Thoracic aorta (tissue), 2 donors: ENCODE measurements at regions not wholly inside any gene's neighbourhood (a gene's known extent, or its start where the extent isn't known, plus 50 kb on each side); places are given as distances from the start of the nearest gene placed in this dataset.

Experiments used
- ATAC-seq: fragments of 150-250 bp; one replicate; pipeline ENCODE4 v1.8.0; 2017; ENCODE audit warnings: low read depth; ENCODE audit not compliant: insufficient number of reproducible peaks, low FRiP score
- DNase-seq: peaks from one replicate; pipeline ENCODE4 v3.0.0-alpha.2; 2020; ENCODE audit warnings: low spot score
- H3K27ac ChIP-seq, 2 donors: fragments of 200-600 bp; sonication (generic); 1 replicate in 1 of 2; 2 replicates in 1 of 2; pipeline ENCODE4 v1.5.1; 2016; ENCODE audit warnings: mild to moderate bottlenecking in 2 of 2, moderate library complexity in 2 of 2
- H3K27me3 ChIP-seq: fragments of 200-600 bp; sonication (generic); replicated peaks from 2 replicates; pipeline ENCODE4 v1.6.0; 2016; ENCODE audit warnings: mild to moderate bottlenecking; ENCODE audit not compliant: insufficient read depth
- H3K36me3 ChIP-seq: fragments of 200-600 bp; sonication (generic); one replicate; pipeline ENCODE4 v1.5.1; 2016
- H3K4me1 ChIP-seq, 2 donors: fragments of 200-600 bp; sonication (generic); 1 replicate in 1 of 2; 2 replicates in 1 of 2; pipeline versions ENCODE4 v1.5.1 to v1.6.0; 2016; ENCODE audit warnings: low read depth in 2 of 2, mild to moderate bottlenecking in 1 of 2; ENCODE audit not compliant: control insufficient read depth in 1 of 2
- H3K4me3 ChIP-seq: fragments of 200-600 bp; sonication (generic); 2 replicates; pipeline ENCODE4 v1.5.1; 2016; ENCODE audit warnings: mild to moderate bottlenecking
- H3K9me3 ChIP-seq: fragments of 200-600 bp; sonication (generic); 2 replicates; pipeline ENCODE4 v1.5.1; 2016
- TF ChIP-seq, protein P1 (sequence below): fragments of 200-600 bp; sonication (generic); IDR thresholded peaks from one replicate; pipeline ENCODE4 v1.5.1; 2019; ENCODE audit warnings: antibody characterized with exemption

- no peak overlapping the region for H3K4me3 ChIP-seq
- H3K27me3 ChIP-seq = no peaks in the 10 kb centered on the region
- no peaks in the 10 kb centered on the region for H3K36me3 ChIP-seq
- no peak for ATAC-seq
- no peaks in the 10 kb centered on the region for H3K4me1 ChIP-seq
- H3K27ac ChIP-seq = no peak overlapping the region
- H3K9me3 ChIP-seq = no peaks in the 10 kb centered on the region
- DNase-seq = no peak
- TF ChIP-seq, protein P1, sequence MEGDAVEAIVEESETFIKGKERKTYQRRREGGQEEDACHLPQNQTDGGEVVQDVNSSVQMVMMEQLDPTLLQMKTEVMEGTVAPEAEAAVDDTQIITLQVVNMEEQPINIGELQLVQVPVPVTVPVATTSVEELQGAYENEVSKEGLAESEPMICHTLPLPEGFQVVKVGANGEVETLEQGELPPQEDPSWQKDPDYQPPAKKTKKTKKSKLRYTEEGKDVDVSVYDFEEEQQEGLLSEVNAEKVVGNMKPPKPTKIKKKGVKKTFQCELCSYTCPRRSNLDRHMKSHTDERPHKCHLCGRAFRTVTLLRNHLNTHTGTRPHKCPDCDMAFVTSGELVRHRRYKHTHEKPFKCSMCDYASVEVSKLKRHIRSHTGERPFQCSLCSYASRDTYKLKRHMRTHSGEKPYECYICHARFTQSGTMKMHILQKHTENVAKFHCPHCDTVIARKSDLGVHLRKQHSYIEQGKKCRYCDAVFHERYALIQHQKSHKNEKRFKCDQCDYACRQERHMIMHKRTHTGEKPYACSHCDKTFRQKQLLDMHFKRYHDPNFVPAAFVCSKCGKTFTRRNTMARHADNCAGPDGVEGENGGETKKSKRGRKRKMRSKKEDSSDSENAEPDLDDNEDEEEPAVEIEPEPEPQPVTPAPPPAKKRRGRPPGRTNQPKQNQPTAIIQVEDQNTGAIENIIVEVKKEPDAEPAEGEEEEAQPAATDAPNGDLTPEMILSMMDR = no peak
Measured at GRCh38 chr13:104597546-104598180, 1531.4 kb upstream of the SLC10A2 start.

GRCh38 chr13:104595511-104595910, 1529.3 kb upstream of the SLC10A2 start:
- ATAC-seq (no peak), DNase-seq (no peak)
- H3K9me3 ChIP-seq = no peaks in the 10 kb centered on the region
- H3K4me3 ChIP-seq = no peak overlapping the region
- no peak overlapping the region for H3K27ac ChIP-seq
- no peaks in the 10 kb centered on the region for H3K36me3 ChIP-seq
- H3K27me3 ChIP-seq = no peaks in the 10 kb centered on the region
- TF ChIP-seq, protein P1 = no peak
- H3K4me1 ChIP-seq = no peaks in the 10 kb centered on the region

DNA sequence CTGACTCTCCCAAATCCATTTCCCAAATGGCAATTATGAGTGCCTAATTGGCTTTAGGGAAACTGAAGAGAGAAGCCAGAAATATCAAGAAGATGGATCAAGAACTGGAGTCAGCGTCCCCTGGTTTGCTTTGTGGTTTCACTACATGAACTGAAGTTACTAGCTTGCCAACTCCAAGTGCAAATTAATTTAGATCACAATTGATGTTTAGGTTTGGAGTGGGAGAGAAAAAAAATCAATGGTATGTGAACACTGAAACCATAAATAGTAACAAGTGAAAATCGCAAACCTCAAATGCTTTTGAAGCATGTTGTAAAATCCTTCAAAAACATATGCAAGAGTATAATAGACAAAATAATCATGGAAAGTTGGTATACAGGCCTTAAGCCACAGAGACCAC, 1528.6 kb upstream of the SLC10A2 start:
- no peaks in the 10 kb centered on the region for H3K36me3 ChIP-seq
- H3K27ac ChIP-seq = no peak overlapping the region
- no peaks in the 10 kb centered on the region for H3K4me1 ChIP-seq
- ATAC-seq = no peak
- DNase-seq = no peak
- no peak overlapping the region for H3K4me3 ChIP-seq
- no peaks in the 10 kb centered on the region for H3K9me3 ChIP-seq
- TF ChIP-seq, protein P1 = no peak
- no peaks in the 10 kb centered on the region for H3K27me3 ChIP-seq

- H3K4me1 ChIP-seq = no peaks in the 10 kb centered on the region
- ATAC-seq = no peak
- TF ChIP-seq, protein P1 = no peak
- H3K9me3 ChIP-seq = no peaks in the 10 kb centered on the region
- H3K4me3 ChIP-seq = no peak overlapping the region
- no peaks in the 10 kb centered on the region for H3K27me3 ChIP-seq
- no peaks in the 10 kb centered on the region for H3K36me3 ChIP-seq
- H3K27ac ChIP-seq = no peak overlapping the region
- DNase-seq = no peak
Measured at GRCh38 chr13:104593693-104594092, 1527.5 kb upstream of the SLC10A2 start.

- DNase-seq = no peak
- Histone ChIP-seq H3K27me3 (no peaks in the 10 kb centered on the region), H3K4me1 (no peaks in the 10 kb centered on the region), H3K27ac (no peak overlapping the region), H3K9me3 (no peaks in the 10 kb centered on the region), H3K36me3 (no peaks in the 10 kb centered on the region), H3K4me3 (no peak overlapping the region)
- ATAC-seq = no peak
- TF ChIP-seq, protein P1 = no peak
Measured at GRCh38 chr13:104593251-104593576, 1527.0 kb upstream of the SLC10A2 start.
